Heart left ventricle (tissue), 13 donors: ENCODE measurements at regions not wholly inside any gene's neighbourhood (a gene's known extent, or its start where the extent isn't known, plus 50 kb on each side); places are given as distances from the start of the nearest gene placed in this dataset.

ENCODE experiments used
- POLR2A ChIP-seq, 2 donors: fragments of 450-650 bp; IDR thresholded peaks; one replicate each; pipeline ENCODE4 v1.6.1; 2017; ENCODE audit warnings: antibody characterized with exemption in 2 of 2, mild to moderate bottlenecking in 2 of 2, moderate library complexity in 2 of 2
- TF ChIP-seq, protein P1 (sequence below), 12 donors: fragments of 200-600 bp; sonication (generic) in 4 of 12; IDR thresholded peaks; one replicate each; pipeline versions ENCODE4 v1.5.0 to v1.8.0; 2018 to 2022; ENCODE audit warnings: antibody characterized with exemption in 12 of 12, mild to moderate bottlenecking in 5 of 12
- donor health status: ischemic (EF 13 %, LVEDD 7.1; RV severe dilation, severe dysfunction).
- donor health status: DM: no; HTN: yes; CAD: no.
- donor health status: DM: no; HTN: no; CAD: no.
- donor health status: ischemic (EF 25% LVEDD 6.9; RV normal size, moderate dysfunction).
- donor health status: ischemic (EF 25% LVEDD 5.7; RV mildly dilated, moderate dysfunction).
- donor health status: ischemic (EF 35%, LVEDD 5.7; RV mildly dilated, moderate dysfunction).
- donor health status: nonischemic (EF 11% LVEDD 7.7; RV severe dilation, severe dysfunction).
- donor health status: DM: yes; HTN: yes; CAD: no.
- donor health status: PGD.
- donor health status: ischemic (EF 29% LVEDD 5.4; RV normal size, mild dysfunction).
- donor health status: nonischemic (EF 23%, LVEDD 6.1; RV moderate dilation, normal function).

DNA sequence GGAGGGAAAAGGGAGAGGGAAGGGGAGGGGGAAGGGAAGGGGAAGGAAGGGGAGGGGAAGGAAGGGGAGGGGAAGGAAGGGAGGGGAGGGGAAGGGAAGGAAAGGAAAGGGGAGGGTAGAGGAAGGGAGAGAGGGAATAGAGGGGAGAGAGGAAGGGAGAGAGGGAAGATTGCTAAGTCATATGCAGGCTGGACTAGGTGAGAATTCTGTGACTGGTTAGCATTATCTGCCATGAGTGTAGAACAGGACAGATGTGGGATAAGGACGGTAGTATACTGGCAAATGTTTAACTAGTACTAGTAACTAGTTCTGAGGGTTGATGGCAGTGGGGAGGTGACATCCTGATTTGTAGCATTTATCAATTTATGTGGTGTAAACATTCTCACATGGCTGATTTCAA lies 203.5 kb upstream of the RAD23B start:
- TF ChIP-seq POLR2A (IDR thresholded peaks at IDR 0.05): no peak
- TF ChIP-seq, protein P1, sequence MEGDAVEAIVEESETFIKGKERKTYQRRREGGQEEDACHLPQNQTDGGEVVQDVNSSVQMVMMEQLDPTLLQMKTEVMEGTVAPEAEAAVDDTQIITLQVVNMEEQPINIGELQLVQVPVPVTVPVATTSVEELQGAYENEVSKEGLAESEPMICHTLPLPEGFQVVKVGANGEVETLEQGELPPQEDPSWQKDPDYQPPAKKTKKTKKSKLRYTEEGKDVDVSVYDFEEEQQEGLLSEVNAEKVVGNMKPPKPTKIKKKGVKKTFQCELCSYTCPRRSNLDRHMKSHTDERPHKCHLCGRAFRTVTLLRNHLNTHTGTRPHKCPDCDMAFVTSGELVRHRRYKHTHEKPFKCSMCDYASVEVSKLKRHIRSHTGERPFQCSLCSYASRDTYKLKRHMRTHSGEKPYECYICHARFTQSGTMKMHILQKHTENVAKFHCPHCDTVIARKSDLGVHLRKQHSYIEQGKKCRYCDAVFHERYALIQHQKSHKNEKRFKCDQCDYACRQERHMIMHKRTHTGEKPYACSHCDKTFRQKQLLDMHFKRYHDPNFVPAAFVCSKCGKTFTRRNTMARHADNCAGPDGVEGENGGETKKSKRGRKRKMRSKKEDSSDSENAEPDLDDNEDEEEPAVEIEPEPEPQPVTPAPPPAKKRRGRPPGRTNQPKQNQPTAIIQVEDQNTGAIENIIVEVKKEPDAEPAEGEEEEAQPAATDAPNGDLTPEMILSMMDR (IDR thresholded peaks at IDR 0.05): no peak
